Germinal center (tissue), 1 donor: ENCODE measurements at regions not wholly inside any gene's neighbourhood (a gene's known extent, or its start where the extent isn't known, plus 50 kb on each side); places are given as distances from the start of the nearest gene placed in this dataset.

Experiments
- DNase-seq: peaks from one replicate; pipeline ENCODE4 v3.0.0; 2012; ENCODE audit warnings: mixed read lengths, low spot score

DNA sequence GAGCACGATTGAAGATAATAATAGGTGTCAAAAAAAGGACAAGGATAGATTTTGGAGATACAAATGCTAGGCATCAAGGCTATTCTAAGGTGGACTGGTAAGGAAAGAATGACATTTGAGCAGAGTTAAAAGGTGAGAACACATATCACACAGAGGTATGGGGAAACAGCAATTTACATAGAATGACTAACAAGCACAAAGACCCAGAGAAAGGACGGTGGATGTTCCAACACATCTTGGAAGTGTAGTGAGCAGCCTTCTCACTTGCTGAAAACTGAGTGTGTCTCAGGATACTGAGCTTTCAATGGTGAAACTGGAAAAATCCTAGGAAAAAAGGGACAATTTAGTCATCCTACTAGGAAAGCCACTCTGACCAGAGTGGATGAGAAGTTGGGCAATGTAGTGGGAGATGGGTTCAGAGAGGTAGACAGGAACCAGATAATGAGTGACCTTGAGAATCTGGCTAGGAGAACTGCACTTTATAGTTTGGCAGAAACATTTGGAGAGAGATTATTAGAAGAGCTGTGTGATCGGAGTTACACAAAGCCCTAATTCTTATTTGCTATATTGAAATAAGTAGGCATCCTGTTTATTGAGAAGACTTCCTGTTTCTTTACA, 706.0 kb downstream of the KCNA4 start:
- no peak for DNase-seq

DNA sequence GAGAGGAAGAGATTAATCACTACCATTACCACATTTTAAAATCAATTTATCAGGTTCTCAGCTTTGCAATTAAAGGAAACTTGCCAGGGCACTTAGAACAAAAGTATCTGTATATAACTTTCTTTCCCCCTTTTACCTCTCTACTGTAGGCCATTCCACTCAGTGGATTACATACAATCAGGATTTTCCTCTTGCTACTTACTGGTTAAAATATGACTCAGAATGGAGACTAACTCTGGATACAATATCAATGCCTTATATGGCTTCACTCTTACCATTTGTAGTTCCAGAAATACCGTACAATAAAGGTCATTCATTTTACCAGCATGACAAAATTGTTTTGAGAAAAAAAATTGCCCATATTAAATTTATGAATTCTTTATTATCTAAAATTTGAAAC, 706.8 kb downstream of the KCNA4 start:
- no peak for DNase-seq

DNA sequence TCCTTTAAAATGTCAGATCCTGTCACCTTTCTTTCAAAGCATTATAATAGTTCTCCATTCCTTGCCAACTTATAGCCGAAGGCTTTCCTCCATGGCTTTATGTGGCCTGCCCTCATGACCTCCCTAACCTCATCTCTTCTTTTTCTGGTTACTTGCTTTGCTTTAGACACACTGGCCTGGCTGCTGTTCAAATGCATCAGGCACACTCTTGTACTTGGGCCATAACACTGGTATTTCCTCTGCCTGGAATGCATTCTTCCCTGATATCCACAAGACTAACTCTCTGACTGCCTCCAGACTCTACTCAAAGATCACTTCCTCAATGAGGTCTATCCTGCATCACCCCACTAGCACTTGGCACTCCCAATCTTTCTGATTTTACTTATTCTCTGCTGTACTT, 710.3 kb downstream of the KCNA4 start:
- DNase-seq: no peak

DNA sequence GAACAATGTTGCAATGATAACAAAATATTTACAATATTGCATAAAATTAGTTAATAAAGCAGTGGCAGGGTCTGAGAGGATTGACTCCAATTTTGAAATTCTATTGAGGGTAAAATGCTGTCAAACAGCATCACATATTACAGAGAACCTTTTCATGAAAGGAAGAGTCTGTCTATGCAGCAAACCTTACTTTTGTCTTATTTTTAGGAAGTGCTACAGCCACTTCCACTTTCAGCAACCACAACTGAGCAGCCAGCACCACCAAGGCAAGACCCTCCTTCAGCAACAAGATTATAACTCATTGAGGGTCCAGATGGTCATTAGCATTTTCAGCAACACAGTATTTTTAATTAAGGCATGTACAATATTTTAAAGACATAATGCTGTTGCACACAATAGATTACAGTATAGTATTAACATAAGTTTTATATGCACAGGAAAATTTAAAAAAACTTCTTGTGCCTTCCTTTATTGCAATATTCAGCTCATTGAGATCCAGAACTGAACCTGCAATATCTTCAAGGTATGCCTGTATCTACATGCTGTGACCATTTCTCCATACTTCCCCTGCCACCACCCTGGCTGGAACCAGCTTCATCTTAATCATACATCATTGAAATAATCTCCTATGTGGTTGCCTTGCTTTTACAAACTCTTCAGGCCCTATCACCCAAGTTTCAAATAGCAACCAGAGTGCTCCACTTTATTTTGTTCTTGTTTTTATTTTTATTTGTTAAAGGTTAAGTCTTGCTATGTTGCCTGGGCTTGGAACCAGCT, 711.2 kb downstream of the KCNA4 start:
- no peak for DNase-seq

DNA sequence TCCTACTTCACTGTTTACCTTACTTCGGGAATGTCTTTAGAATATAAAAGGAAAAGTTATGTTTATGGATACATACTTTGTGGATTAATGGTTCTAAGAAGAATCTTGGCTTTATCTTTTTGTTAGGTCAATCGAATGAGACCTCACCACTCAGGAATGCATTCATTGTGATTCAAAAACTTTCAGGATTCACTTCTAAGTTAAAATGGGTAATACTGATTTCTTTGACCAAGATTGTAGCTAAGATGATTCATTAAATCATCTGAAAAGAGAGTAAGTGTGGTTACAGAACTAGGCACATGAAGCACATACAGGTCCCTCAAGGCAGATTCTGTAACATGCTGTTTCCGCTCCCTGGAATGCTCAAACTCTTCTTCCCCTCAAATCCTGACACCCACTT, 716.4 kb downstream of the KCNA4 start:
- DNase-seq: no peak

DNA sequence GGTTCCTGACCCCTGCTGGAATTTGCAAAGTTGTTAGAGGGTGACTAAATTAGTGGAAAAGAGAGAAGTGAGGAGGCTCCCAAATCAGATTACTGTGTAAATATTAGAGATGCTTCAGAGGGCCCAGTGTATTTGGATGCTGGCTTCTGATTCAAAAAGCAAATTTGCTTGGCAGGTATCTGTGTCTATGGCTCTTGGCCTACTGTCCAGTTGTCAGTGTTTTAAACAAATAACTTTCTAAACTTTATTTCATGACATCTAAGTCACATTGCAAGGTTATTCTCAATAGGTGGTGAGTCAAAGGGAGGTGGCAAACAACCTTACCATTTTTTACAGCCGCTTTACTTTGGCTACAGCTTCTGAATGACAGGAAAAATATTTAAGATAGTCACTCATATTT, 720.1 kb downstream of the KCNA4 start:
- no peak for DNase-seq

DNA sequence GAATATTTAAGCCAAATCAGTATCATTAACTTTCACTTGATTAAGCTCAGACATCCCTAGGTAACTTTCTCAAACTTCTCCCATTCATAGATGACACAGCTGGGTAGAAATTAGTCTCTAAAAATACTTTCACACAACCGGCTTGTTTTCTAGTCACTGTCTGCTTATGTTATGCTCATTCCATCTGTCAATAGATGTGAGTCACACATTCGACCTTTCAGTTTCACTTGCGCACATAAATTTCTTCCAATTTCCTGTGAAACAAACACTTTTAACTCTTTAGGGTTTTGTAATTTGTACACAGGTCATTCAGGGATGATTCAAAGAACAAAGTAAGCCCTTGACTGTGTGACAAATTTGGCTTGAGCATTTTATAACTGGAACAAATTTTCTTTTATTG, 723.0 kb downstream of the KCNA4 start:
- DNase-seq: no peak

DNA sequence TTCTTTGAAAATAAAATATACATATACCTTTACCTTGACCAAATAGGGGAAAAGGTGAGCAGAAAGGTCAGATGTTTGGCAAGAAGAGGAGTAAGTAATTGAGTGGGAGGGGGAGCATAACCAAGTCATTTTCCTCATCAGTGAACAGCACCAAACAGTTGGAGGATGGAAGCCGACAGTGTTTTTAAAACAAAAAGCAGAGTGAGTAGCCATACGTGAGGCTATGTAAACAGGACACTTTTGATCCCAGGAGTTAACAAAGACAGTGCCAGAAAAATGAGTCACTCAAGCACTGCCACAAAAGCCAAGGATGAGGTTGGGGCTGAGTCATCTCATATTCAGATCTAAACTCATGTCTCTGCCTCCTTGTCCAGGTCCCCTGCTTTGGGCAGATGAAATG, 734.7 kb downstream of the KCNA4 start:
- no peak for DNase-seq

DNA sequence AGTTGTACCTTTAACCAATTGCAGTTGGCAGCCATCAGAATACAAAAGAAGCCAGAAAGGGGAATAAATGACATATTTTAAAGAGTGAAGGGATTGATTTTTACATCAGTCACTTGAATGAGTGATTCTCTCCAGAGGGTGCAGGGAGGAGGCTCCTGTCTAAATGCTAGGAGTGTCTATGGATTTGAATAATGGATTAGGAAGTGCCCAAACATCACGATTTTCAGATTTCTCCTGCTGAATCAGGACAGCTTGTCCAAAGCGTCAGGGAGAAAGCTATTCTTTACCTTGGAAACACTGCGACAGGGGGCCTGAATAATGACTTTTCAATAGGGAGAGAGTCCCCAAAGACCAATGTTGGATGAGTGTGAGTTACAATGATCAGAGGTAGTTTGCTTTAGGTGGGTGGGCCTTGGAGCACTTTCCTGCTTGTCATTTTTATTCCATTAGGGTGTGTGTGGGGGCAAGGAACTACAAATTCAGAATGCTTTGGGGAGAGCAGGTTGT, 735.5 kb downstream of the KCNA4 start:
- DNase-seq: no peak

DNA sequence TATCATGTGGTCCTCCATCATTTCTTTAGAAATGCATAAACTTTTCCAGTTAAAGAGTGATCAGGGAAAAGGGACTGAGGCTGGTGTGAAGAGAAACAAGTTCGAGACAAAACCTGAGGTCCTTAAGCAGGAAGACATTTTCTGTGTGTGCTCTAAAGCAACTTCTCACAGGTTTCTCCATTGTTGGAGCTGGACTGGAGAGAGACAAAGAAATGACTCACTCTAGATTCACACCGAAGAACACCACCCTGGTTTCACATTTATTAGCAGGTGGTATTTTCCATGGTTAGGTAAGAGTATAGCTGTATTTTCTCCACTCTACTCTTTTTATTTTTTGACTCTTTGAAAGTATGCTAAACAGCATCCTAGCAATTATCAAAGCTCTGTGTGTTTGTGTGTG, 736.4 kb downstream of the KCNA4 start:
- DNase-seq: no peak

DNA sequence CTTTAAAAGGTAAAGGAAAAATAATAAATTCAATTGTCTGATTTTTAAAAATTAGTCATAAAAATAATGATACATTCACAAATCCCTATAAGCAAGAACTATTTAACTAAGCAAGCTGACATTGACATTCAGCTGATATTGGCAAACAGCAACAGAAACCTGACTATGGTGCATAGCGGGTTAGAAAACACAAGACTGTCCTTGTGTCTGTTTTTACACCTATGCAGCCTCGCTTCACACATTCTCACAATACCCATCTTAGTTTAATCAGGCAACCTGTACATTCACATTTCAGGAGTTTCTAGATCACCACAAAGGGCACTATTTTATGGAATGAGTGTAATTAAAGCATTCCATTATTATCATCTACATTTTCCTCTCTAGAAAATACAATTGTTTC, 737.1 kb downstream of the KCNA4 start:
- no peak for DNase-seq

DNA sequence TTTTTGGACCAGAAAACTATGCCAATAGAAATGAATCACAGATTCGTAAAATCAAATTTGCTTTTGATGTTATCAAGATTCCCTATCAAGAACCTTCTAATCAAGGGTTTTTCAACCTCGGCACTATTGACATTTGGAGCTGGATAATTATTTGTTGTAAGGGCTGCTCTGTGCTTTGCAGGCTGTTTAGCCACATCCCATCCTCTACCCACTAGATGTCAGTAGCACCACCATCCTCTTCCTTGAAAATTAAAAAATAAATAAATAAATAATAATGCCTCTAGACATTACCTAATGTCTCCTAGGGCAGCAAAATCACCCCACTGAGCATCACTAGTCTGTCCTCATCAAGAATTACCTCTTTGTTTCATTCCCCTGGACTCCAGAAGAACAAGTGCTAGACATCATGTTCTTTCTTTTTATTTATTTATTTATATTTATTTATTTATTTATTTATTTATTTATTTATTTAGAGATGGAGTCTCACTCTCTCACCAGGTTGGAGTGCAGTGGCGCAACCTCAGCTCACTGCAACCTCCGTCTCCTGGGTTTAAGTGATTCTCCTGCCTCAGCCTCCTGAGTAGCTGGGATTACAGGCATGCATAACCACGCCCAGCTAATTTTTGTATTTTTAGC, 744.7 kb downstream of the KCNA4 start:
- DNase-seq: no peak

DNA sequence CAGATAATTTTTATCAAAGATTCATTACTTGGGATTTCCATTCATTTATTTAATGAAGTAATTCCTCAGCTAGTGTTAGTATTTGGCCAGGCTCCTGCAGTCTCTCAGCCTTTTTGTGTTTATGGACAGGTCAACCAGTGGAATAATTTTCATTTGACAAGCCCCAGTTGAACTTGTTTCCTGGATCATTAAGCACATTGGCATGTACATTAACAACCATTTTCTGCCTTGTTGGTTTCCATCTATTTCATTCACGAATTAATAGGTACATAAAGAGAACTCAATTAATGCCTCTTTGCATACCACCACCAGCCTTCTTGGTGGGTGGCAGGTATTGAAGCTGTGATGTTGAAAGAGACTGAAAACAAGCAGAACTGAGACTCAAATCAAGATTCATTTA, 745.2 kb downstream of the KCNA4 start:
- no peak for DNase-seq

DNA sequence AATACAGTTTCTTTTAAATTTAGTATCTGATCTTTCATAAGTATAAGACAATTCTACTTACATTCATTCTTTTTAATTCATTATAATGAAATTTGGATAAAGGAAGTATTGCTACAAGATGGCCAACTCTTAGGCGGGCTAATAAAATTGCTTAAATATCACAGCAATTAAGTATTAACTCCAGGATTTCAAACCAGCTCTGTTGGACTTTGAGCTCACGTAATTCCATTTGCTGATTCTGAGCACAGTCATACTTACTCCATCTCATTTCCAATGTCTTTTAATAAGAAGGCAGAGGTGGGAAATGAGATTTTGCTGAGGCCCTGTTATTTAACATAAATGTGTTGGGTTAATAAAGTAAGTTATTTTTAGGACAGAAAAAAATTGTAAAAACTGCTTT, 748.1 kb downstream of the KCNA4 start:
- DNase-seq: no peak

DNA sequence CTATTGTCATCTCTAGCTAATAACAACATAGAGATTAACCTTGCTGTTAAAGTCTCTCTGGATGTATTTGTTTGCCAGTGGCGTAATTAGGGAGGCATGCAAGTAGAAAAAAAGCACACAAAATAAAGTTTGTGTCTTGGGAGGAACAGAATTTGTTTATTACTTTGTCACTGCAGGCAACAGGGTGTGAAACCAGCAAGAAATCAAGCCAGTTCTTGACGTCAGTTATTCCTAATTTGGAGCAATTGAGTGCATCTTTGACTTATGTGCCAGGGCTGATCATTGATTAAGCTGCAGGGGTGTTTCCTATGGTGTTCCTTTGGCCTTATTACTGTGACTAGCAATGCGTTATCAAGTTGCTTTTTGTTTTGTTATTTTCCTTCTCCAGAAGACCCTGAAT, 751.0 kb downstream of the KCNA4 start:
- no peak for DNase-seq

DNA sequence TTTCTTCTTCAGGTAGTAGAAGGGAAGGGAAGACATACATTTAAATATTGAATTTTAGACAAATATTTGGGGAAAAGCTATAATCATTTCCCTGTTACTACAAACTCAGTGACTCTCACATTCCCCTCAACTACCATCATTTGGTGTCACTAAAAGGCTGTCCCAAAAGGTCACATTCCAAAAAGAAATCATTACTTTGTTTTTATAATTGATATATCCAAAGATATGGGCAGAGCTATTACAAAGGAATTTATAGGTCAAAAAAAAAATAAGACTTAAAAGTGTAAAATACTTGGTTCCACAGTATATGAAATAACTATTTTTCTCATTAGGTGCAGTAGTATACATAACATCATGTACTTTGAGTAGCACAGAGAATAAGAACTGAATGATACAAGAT, 751.4 kb downstream of the KCNA4 start:
- DNase-seq: no peak

DNA sequence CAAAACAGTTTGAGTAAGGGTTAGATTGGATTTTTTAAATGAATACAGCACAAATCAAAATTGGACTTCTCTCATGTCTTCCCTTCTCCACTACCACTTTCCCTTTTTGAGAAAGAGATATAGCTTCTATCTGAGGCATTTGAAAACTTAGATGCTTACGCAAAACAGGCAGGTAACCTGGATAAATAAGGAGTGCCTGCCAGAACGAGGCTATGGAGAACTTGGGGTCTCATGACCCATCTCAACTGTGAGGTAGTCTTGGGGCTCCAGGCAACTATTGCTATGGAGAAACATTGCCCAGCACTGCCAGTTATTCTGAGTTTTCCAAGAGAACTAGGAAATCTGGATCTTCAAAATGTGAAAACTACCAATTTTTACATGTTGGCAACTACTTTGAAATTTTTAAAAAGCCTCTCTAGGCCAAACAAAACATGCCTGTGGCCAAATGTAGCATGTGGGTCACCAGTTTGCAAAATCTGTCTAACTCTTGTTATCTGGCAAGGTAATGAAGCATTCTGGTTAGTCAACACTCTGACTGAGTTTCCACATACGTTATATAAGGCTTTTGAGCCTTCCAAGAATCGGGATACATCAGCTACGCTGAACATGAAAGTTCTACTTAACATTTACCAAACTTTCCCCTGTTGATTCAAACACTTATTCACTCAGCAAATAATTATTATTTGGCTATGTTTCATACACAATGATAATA, 752.7 kb downstream of the KCNA4 start:
- no peak for DNase-seq

DNA sequence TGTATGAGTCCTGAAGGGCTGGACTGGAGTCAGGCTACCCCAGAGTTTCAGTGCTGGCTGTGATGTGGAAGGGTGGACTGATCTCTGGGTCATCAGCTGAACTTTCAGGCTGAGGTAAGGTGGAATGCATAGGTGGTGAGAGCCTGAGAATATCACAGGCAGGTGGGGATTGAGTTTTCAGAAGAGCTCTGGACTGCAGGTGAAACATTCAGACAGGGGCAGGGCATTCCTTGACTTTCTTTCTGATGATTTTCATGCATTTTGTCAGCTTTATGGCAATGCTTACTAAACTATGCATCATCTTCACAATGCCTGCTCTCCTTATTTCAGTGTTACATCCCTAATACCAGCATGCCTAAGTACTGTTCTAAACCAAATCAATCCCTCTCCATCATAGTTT, 755.0 kb downstream of the KCNA4 start:
- no peak for DNase-seq

DNA sequence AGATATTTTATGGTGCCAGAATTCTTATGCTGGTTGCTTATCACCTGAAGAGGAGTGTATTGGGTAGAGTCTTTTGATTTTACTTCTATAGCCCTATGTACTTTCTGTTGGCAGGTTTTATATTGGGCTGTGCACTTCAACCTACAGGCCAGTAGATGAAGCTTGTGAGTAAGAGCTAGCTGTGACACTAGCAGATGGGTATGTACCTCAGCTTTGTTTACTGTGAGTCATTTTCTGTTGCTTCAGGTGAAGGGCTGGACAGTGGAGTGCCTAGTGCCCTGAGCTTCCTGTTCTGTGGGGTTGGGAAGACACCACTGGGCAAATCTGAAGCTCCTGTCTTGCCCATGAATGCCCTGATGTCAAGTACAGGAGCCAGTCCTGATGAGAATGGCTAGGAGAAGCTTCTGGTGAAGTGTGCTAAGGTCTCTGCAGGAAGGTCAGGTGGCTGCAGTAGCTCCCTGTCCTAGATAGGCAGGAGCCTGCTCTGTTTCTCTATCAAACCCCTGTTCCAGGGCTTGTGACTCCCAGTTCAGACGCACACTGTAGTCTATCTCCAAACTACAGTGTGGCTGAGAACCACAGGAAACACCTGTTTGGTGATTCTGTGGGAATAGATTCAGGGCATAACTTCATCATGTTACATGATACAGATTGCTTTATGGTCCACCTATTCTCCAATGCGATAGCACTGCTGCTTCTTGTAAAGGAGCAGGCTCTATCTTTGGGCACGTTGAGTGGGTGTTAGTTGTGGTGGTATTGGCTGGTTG, 755.7 kb downstream of the KCNA4 start:
- no peak for DNase-seq

DNA sequence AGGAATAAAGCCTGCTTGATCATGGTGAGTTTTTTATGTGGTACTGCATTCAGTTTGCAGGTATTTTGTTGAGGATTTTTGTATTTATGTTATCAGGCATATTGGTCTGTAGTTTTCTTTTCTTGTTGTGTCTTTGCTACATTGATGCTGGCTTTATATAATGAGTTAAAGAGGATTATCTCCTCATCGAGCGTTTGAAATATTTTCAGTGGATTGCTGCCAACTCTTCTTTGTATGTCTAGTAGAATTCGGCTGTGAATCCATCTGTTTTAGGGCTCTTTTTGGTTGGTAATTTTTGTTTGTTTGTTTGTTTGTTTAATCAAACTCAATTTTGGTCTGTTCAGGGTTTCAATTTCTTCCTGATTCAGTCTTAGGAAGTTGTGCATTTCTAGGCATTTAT, 758.4 kb downstream of the KCNA4 start:
- no peak for DNase-seq

DNA sequence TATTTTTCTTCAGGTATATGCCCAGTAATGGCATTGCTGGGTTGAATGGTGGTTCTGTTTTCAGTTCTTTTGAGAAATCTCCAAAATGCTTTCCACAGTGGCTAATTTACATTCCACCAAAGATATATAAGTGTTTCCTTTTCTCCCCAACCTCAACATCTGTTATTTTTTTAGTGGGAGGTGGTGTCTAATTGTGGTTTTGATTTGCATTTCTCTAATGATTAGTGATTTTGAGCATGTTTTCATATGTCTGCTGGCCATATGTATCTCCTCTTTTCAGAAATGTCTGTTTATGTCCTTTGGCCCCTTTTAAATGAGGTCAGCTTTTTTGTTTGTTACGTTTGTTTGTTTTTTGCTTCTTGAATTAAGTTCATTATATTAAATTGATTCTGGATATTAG, 760.2 kb downstream of the KCNA4 start:
- DNase-seq: no peak

DNA sequence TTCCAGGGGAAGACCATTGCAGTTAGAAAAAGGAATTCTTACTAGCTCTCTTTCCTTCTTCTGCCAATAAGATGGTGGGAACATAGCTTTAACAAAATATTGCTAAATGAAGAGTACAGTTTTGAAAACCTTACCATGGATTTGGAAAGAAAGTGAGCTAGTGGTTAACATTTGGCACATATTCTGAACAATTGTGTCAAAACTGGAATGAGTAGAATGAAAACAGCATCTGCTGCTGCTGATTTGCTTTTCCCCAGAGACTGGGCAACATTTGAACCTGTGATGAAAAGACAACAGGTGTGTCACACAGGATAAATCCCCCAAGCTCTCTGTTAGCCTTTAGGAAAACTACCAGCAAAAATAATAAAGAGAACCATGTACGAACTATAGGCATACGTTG, 761.4 kb downstream of the KCNA4 start:
- no peak for DNase-seq
